PC-9 (cell line): ENCODE measurements at regions not wholly inside any gene's neighbourhood (a gene's known extent, or its start where the extent isn't known, plus 50 kb on each side); places are given as distances from the start of the nearest gene placed in this dataset.
"Not testable (repeated sequence)": the region's sequence is repeated elsewhere in the genome, so short reads cannot be mapped to it uniquely, and the experiment has no call there.

Experiments used
- BruUV-seq: library from RNA; stranded (reverse); fragments of 400-500 nt; replicated peaks from 2 replicates; lab custom pipeline; 2021; lab: Mats Ljungman, UMichigan
- CTCF ChIA-PET: fragments of 300-600 bp; sonication (Branson Sonifier 250); formaldehyde crosslinking; loops from one replicate; lab custom pipeline; 2022; ENCODE audit warnings: antibody characterized with exemption; lab: Charles Lee
- POLR2A ChIA-PET: fragments of 300-600 bp; sonication (Branson Sonifier 250); formaldehyde crosslinking; loops from one replicate; lab custom pipeline; 2022; ENCODE audit warnings: antibody characterized with exemption; ENCODE audit not compliant: unreplicated experiment; lab: Charles Lee
- DNase-seq, 2 experiments: peaks; one replicate each; pipeline versions ENCODE4 v3.0.0 to v3.0.0-alpha.2; 2015 to 2022; ENCODE audit warnings: mixed read lengths in 1 of 2
- H2AFZ ChIP-seq: fragments of 200-600 bp; sonication (generic); 2 replicates; pipeline ENCODE4 v1.8.1; 2017; ENCODE audit warnings: antibody characterized with exemption
- H3F3A ChIP-seq: fragments of 200-600 bp; sonication (generic); 2 replicates; pipeline ENCODE4 v1.8.1; 2017; ENCODE audit warnings: antibody characterized with exemption, mild to moderate bottlenecking, low read depth; ENCODE audit not compliant: insufficient read depth
- H3K27ac ChIP-seq: fragments of 200-600 bp; sonication (generic); 2 replicates; pipeline ENCODE4 v1.6.1; 2016; ENCODE audit warnings: mixed run types
- H3K27me3 ChIP-seq: fragments of 200-600 bp; sonication (generic); 2 replicates; pipeline ENCODE4 v1.6.1; 2016; ENCODE audit warnings: low read depth, mixed run types; ENCODE audit not compliant: insufficient read depth
- H3K36me3 ChIP-seq: fragments of 200-600 bp; sonication (generic); 2 replicates; pipeline ENCODE4 v1.6.1; 2016; ENCODE audit warnings: low read depth, mixed run types
- H3K4me1 ChIP-seq: fragments of 200-600 bp; sonication (generic); replicated peaks from 2 replicates; pipeline ENCODE4 v1.6.1; 2016; ENCODE audit warnings: mixed run types; ENCODE audit not compliant: insufficient read depth
- H3K4me2 ChIP-seq: fragments of 200-600 bp; sonication (generic); 2 replicates; pipeline ENCODE4 v1.6.1; 2017; ENCODE audit warnings: mixed run types
- H3K4me3 ChIP-seq: fragments of 200-600 bp; sonication (generic); 2 replicates; pipeline ENCODE4 v1.6.1; 2016; ENCODE audit warnings: mixed run types
- H3K79me2 ChIP-seq: fragments of 200-600 bp; sonication (generic); 2 replicates; pipeline ENCODE4 v1.6.1; 2017; ENCODE audit warnings: low read depth, mixed run types
- H3K9me2 ChIP-seq: fragments of 200-600 bp; sonication (generic); 2 replicates; pipeline ENCODE4 v1.8.1; 2017; ENCODE audit warnings: mild to moderate bottlenecking; ENCODE audit not compliant: insufficient read depth
- H3K9me3 ChIP-seq: fragments of 200-600 bp; sonication (generic); 2 replicates; pipeline ENCODE4 v1.8.1; 2016; ENCODE audit warnings: low read depth; ENCODE audit not compliant: insufficient read depth
- H4K20me1 ChIP-seq: fragments of 200-600 bp; sonication (generic); 2 replicates; pipeline ENCODE4 v1.8.1; 2017; ENCODE audit not compliant: insufficient read depth
- EZH2 ChIP-seq: fragments of 200-600 bp; sonication (generic); IDR thresholded peaks from 2 replicates; pipeline ENCODE4 v1.8.0; 2017; ENCODE audit warnings: antibody characterized with exemption, low read depth
- intact Hi-C: fragments of 100-400 bp; cut with micrococcal nuclease; formaldehyde crosslinking; loops from one replicate; pipeline ENCODE4 v1.10.0; 2022; ENCODE audit not compliant: unreplicated experiment
- TF ChIP-seq, protein P1 (sequence below): fragments of 200-600 bp; sonication (generic); conservative IDR thresholded peaks from 2 replicates; pipeline ENCODE4 v1.6.1; 2017; ENCODE audit warnings: mixed run types, antibody characterized with exemption, mild to moderate bottlenecking, moderate library complexity

DNA sequence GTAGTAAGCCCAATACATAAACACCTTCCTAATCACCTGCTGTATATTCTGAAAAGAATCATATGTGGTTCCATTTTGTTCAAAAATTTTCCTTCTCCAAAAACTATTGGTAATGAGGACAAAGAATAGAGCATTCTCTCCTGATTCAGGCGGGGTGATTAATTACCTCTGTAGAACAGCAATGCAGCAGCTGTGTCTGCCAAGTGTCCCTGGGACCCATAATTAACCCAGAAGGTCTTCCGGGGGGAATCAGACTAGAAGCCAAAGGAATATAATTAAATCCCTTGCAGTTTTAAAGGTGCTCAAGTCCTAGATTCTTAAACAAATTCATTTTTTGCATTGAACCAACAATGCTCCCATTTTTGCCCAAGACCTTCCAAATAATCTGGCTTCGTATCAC is 60.3 kb upstream of the ABLIM1 start:
- Histone ChIP-seq H3K4me3 (no peak overlapping the region), H3F3A (peaks cover 8% of the 10 kb centered on the region; the same call in 1 of the 2 replicates), H3K36me3 (no peaks in the 10 kb centered on the region), H2AFZ (no peak overlapping the region), H3K27ac (no peak overlapping the region), H3K79me2 (no peaks in the 10 kb centered on the region), H4K20me1 (no peaks in the 10 kb centered on the region), H3K4me1 (peaks cover 63% of the 10 kb centered on the region), H3K9me3 (no peaks in the 10 kb centered on the region), H3K9me2 (no peaks in the 10 kb centered on the region), H3K27me3 (no peaks in the 10 kb centered on the region), H3K4me2 (no peak overlapping the region)
- intact Hi-C loops = loop anchor here (5.0 kb wide), 2 partner anchors 34 to 64 kb away; no protein-coding TSS in a partner anchor
- no TSS peak for BruUV-seq
- no peak for DNase-seq
- CTCF ChIA-PET = no interaction called here
- POLR2A ChIA-PET = no interaction called here
- no peak for TF ChIP-seq EZH2
- TF ChIP-seq, protein P1, sequence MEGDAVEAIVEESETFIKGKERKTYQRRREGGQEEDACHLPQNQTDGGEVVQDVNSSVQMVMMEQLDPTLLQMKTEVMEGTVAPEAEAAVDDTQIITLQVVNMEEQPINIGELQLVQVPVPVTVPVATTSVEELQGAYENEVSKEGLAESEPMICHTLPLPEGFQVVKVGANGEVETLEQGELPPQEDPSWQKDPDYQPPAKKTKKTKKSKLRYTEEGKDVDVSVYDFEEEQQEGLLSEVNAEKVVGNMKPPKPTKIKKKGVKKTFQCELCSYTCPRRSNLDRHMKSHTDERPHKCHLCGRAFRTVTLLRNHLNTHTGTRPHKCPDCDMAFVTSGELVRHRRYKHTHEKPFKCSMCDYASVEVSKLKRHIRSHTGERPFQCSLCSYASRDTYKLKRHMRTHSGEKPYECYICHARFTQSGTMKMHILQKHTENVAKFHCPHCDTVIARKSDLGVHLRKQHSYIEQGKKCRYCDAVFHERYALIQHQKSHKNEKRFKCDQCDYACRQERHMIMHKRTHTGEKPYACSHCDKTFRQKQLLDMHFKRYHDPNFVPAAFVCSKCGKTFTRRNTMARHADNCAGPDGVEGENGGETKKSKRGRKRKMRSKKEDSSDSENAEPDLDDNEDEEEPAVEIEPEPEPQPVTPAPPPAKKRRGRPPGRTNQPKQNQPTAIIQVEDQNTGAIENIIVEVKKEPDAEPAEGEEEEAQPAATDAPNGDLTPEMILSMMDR = no peak

GRCh38 chr10:114719311-114719710 is 61.2 kb upstream of the ABLIM1 start:
- peaks cover 64% of the 10 kb centered on the region for H3K4me1 ChIP-seq

GRCh38 chr10:114720023-114720422 is 61.9 kb upstream of the ABLIM1 start:
- intact Hi-C loops, H3K36me3 ChIP-seq, BruUV-seq, H3K9me2 ChIP-seq, H3K9me3 ChIP-seq, H3K27ac ChIP-seq, CTCF ChIA-PET, H2AFZ ChIP-seq, H3K27me3 ChIP-seq, H3F3A ChIP-seq, H3K4me2 ChIP-seq, H4K20me1 ChIP-seq, H3K4me3 ChIP-seq, POLR2A ChIA-PET, H3K79me2 ChIP-seq, DNase-seq: not testable (repeated sequence)
- H3K4me1 ChIP-seq = peaks cover 65% of the 10 kb centered on the region

More at GRCh38 chr10:114719311-114719710, 61.2 kb upstream of the ABLIM1 start:
- BruUV-seq = no TSS peak
- H2AFZ ChIP-seq = no peak overlapping the region
- H3F3A ChIP-seq = peaks cover 10% of the 10 kb centered on the region
- H3K9me3 ChIP-seq = no peaks in the 10 kb centered on the region
- POLR2A ChIA-PET = no interaction called here
- H3K79me2 ChIP-seq = no peaks in the 10 kb centered on the region
- H3K36me3 ChIP-seq = no peaks in the 10 kb centered on the region
- intact Hi-C loops = loop anchor here (5.0 kb wide), 2 partner anchors 33 to 63 kb away; no protein-coding TSS in a partner anchor
- no peaks in the 10 kb centered on the region for H4K20me1 ChIP-seq
- no peak overlapping the region for H3K4me3 ChIP-seq
- H3K27ac ChIP-seq = no peak overlapping the region
- CTCF ChIA-PET = no interaction called here
- TF ChIP-seq EZH2 = no peak
- TF ChIP-seq, protein P1 = no peak
- no peaks in the 10 kb centered on the region for H3K27me3 ChIP-seq
- no peak for DNase-seq
- no peaks in the 10 kb centered on the region for H3K9me2 ChIP-seq
- H3K4me2 ChIP-seq = no peak overlapping the region

DNA sequence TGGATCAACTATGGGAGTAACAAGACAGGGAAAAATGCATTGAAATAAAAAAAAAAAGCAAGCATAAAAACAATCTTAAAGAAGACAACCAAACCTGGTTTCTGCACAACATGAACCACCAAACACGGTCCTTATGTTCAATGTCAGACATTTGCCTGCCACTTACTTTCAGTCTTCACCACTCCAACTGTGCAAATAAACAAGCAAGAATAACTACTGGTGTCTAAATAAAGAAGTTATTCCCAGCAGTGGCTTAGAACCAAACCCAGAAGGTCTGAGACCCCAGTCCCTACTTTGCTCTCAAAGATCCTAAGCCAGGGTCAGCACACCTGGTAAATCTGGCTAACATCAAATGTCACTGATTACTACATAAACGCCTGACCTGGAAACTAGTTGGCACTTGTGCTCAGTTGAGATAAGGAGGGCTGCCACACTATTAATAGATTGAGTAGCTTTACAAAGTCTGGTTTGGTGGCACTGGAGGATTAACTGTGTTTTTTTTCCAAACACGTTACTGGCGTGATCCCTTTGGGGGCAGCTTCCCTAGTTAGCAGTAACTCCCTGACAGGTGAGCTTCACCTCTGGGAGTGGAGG is 62.7 kb upstream of the ABLIM1 start:
- Histone ChIP-seq H3K9me2 (no peaks in the 10 kb centered on the region), H3K27ac (no peak overlapping the region), H3K36me3 (no peaks in the 10 kb centered on the region), H3K79me2 (no peaks in the 10 kb centered on the region), H3K4me2 (no peak overlapping the region), H2AFZ (no peak overlapping the region), H4K20me1 (no peaks in the 10 kb centered on the region), H3K9me3 (no peaks in the 10 kb centered on the region), H3F3A (peaks cover 9% of the 10 kb centered on the region), H3K27me3 (no peaks in the 10 kb centered on the region), H3K4me1 (peaks cover 59% of the 10 kb centered on the region), H3K4me3 (no peak overlapping the region)
- TF ChIP-seq EZH2 = no peak
- TF ChIP-seq, protein P1 = no peak
- CTCF ChIA-PET = interaction anchor here (0.9 kb wide), 1 partner anchor 12 kb away, joined by 4 read pairs; no protein-coding TSS in a partner anchor
- BruUV-seq = no TSS peak
- no peak for DNase-seq
- POLR2A ChIA-PET = no interaction called here
- intact Hi-C loops = no loop called here

GRCh38 chr10:114722136-114722535 is 64.1 kb upstream of the ABLIM1 start:
- H3K27me3 ChIP-seq, H3K4me3 ChIP-seq, H4K20me1 ChIP-seq, H2AFZ ChIP-seq, H3K36me3 ChIP-seq, DNase-seq, CTCF ChIA-PET, POLR2A ChIA-PET, H3K9me2 ChIP-seq, H3K79me2 ChIP-seq, BruUV-seq, H3K27ac ChIP-seq, H3K4me2 ChIP-seq, intact Hi-C loops, H3K9me3 ChIP-seq: not testable (repeated sequence)
- Histone ChIP-seq H3F3A (peaks cover 11% of the 10 kb centered on the region), H3K4me1 (peaks cover 55% of the 10 kb centered on the region)
